T-helper 1 cell treated with Interleukin-12 subunit alpha and Interleukin-12 subunit beta and Interleukin-4 antibody, amounts not matched to agents 30 ng/mL and 1 ng/mL, for 36 hours (primary cell): ENCODE measurements at regions not wholly inside any gene's neighbourhood (a gene's known extent, or its start where the extent isn't known, plus 50 kb on each side); places are given as distances from the start of the nearest gene placed in this dataset.
"Not testable (repeated sequence)": the region's sequence is repeated elsewhere in the genome, so short reads cannot be mapped to it uniquely, and the experiment has no call there.

Experiments
- intact Hi-C: fragments of 100-400 bp; cut with micrococcal nuclease; formaldehyde crosslinking; loops from one replicate; pipeline ENCODE4 v1.15.1; 2024

DNA sequence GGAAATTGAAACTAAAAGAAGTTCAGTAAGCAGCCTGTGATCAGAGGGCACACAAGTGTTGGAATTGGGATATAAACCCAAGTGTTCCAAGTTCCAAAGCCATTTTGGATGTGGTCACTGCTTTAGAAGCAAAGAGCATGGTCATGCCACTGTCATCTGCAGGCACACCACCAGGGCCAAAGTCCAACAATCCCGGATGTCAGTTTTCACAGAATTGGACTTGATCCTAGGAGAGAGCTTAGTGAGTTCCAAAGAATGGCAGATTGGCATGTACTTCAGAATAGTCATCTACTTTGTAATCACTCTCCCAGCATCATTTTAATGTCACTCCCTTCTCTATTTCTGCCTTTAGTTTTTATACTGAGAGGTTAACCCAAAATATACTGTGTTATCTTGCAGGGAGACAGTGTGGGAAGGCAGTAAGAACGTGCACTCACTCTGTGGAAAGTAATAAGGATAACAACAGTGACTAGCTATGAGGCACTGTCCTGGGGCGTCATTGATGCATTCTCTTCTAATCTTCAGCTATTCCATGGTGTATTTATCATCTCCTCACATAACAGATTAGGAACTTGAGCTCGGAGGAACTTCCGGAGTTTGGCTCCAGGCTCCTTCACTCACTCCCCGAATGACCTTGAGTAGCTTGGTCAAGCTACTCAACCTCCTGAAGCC lies 388.0 kb downstream of the ACTL7B start:
- intact Hi-C loops, result loop anchor here (5.0 kb wide), 1 partner anchor 485 kb away; no protein-coding TSS in a partner anchor

DNA sequence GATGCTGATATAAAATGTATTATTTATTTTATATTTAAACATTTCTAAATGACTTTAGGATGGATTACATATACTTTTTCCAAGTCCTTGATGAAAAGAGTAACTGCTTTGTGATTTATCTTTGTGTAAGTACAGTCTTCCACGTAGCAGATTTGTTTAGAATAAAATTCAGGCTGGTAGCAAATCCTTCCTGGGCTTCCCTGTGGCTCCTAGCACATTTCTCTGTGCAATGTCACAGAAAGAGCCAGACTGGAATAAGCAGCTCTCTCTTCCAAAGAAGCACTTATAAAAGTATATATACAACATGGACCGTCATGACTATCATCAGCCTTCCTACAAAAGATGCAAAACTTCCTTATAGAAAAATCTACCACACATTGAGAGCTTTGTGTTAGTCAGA lies 388.6 kb downstream of the ACTL7B start:
- intact Hi-C loops, result loop anchor here (5.0 kb wide), 1 partner anchor 485 kb away; no protein-coding TSS in a partner anchor

DNA sequence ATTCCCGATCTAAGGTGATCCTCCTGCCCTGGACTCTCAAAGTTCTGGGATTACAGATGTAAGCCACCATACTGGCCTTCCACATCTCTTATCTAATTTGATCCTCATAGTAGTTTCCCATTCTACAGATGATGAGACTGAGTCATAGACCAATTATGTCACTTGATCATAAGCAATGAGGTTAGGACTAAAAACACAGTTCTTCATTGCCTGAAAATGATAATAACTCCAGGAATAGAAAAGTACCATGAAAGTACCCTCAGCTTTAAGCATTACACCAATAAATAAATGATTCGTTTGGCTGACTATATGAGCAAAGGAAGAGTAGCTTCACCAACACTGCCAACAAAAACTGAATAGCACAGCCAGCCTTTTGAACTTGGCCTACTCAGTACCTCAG lies 389.5 kb downstream of the ACTL7B start:
- intact Hi-C loops, result loop anchor here (5.0 kb wide), 1 partner anchor 486 kb away; no protein-coding TSS in a partner anchor

DNA sequence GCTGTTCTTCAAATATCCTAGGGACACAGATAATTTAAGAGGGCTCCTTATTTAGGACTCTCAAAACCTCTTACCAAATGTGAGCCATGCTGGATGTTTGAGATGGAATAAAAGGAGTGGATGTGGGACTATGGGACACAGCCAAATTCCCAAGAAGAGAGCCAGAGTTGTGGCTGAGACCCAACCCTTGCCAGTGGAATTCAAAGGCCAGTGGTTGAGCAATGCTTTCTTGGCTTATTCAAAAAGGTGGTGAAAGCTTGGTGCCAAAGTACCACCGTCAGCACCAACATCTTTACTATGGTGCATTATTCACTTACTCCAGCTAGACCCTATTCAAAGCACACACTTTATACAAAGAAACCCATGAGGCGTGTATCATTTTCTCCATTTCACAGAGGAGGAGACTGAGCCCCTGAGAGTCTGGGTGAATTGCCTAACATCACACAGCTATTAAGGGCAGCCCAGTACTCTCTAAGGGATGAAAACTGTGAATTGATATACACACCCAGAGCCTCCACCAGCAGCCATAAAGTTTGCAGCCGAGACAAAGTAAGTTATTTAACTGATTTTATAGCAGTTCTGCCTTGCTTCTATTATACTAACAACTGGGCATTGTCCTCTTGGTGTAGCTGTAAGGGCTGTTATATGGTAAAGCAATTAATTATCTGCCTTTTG lies 391.7 kb downstream of the ACTL7B start:
- intact Hi-C loops, result no loop called here

DNA sequence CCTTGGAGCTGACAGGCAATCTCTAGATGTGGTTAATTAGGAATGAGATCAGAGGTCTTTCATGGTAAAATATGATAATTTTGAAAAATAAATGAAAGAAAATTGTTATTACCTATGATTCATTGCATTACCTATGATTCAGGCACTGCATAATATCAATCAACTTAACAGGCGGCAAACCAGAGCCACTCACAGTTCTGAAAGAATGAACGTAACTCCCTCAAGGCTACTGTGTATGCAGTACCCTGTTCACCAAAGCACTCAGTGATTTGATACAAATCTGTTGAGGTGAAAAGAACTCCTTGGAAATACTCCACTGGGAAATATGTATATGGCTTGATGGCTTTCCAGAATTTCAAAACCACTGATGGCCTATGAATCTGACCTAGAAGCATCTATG lies 398.9 kb downstream of the ACTL7B start:
- intact Hi-C loops, result no loop called here

DNA sequence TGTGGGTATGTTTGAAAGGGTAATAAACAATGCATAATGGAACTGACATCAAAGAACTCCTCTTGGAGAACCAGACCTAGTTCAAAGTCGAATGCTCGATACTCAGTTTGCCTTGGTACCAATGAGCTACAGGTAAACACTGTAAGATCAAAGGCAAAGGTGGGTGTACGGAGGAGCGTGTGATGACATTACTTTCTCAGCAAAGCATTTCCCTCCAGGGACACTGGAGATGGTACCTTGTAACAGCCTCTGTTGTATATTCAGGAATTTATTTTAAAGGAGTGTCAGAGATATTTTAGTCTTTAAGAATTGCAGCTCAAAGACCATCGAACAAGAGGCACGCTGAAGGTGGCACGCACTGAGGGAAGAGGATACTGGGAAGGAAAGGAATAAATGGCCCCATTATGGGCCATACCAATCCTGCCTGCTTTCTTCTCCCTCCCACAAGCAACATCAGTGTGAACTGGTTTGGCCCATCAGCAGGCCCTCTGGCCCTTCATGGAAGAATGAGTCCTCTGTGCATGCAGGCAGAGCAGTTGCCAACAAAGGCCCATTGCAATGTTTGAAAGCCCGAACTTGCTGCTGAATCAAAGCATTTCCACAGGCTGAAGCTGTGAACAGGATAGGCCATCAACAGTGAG lies 410.2 kb downstream of the ACTL7B start:
- intact Hi-C loops, result no loop called here

DNA sequence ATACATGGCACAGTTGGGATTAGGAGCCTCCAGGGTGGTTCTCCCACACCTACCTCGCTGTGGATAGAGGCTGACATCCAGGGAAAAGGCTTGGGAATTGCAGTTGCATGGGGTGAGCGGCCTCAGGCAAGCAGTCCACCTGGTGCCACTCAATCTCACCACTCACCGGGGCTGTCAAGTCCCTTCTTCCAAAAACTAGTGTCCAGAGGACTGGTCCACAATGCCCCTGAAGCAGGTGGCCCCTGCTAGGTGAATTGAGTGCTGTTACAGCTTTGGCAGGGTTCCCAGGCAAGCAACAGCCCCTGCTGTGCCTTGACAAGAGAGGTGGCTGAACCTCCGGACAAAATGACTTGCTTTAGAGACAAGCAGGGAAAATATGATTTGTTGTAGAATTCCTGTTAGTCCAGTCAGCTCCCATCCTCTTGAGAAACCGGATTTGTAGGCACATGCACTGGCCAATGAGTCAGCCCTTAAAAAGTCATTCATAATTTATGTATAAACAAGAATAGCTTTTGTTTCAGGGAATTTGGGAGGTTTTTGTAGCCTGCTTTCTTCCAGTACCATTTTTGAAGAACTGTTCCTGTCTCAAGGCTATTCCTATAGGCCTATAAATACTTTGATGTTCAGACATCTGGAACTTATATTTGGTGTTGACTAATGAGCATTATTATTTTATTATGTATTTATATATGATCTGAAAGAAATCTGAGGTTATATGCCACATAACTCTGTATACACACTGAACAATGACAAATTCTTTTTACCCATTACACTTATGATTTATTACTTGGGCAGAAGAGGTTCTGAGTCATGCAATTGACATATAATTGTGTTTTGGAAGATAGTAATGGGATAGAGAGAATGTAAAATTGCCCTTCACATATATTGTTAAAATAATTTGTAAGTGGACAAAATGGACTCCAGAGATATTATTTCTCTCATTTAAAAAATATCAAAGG lies 411.1 kb downstream of the ACTL7B start:
- intact Hi-C loops, result no loop called here

DNA sequence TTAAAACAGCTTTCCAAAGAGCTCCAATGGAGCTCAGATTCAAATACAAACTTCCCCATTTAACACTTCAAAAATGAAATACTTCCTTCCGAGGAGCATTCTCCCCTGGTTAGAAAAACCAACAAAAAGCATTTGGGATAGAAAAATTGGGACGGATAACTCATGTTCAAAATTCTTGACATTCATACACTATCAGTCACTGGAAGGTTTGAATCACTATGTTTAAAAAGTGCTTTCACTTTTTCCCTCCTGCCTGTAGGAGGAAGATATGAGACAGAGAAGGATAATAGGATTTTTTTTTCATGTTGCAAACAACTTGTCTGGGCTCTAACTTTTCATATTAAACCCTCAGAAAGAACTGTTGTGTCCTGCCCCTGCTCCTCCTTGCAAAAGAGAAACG lies 412.0 kb downstream of the ACTL7B start:
- intact Hi-C loops, result no loop called here

DNA sequence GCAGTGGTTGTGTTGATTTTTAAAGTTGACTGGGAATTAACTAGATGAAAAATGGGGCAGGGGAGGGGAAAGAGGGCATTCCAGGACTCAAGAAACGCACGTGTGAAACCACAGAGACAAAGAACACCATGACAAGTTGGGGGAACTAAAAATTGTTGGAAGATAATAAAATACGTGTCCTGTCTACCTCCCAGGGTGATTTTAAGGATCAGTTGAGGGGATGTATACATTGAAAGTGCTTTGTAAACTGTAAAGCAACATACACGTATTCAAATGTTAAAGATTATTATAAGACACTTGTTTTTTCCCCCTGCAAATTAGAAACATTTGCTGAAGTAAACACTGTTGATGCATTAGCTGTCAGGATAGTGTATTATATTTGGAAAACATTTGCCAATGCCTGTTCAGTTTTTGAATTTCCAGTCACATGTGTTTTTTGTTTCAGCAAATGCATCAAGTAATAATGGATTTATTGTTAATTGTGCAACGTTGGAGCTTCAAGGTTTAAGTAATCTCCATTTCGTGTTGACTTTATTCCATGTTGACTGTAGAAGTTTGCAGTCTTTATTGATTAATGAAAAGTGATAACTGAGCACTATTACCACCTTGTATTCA lies 412.7 kb downstream of the ACTL7B start:
- intact Hi-C loops, result no loop called here

DNA sequence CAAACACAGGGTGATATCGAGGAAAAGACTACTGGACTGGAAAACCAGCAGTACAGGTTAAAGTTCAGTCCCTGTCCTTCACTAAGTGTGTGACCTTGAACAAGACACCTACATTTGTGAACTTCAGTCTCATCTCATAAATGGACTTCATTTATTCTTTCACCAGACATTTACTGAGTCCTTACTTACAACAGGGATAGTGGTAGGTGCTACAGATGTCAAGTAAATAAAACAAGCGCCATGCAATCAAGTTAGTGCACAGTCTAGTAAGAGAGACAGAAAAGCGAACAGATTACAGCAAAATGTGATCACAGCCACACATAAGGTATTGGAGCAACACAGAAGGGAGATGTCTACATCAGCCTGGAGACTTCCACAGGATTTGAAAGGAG lies 413.2 kb downstream of the ACTL7B start:
- intact Hi-C loops, result no loop called here

DNA sequence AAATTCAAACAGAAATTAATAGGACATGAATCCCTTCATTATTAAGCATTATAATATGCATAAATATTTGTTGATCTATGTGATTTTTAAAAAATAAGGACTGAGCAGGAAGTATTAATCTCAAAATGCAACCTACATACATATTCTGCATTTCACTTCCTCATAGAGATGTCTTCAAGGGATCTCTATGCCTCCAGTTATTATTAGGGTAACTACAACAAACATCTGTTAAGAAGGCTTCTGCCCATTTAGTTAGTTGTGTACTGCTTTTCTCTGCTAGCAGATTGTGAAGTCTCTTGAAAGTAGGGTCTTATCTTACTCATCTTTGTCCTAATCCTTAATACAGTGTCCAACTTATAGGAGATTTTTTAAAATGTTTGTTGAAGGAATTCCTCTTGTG lies 414.1 kb downstream of the ACTL7B start:
- intact Hi-C loops, result no loop called here

DNA sequence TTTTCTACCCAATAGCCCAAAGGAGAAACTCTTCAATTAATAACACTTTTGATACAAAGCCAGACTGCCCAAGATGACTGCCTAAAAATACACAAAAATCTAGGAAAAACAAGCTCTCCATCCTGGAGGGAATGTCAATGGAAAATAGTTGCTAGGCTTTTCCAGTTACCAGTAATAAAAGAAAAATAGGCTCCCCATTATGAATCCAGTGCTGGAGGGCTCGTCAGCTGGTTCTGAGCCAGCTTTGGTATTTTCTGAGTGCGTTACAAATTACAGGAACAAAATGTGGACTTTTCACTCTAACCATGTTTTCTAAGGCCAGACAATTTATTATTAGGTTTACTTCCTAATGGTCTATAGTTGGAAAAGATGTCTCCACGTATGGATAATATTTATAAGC lies 414.5 kb downstream of the ACTL7B start:
- intact Hi-C loops, result no loop called here

DNA sequence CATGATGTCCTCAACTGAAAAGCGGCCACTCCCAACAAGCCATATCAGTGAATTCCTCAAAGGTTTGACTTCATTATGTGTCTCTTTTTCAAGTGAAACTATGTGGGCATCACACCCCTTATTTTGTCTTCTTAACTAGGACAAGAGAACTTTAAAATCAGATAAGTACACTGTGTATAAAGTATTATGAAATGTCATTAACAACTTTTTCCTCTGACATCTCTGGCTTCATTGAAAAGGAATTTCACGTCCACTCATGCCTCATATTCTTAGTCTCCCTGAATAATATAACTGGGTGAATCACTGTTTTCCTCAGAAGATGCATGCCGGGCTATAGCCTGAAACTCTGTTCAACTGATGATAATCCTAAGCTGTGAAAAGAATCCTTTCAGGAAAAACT lies 415.8 kb downstream of the ACTL7B start:
- intact Hi-C loops, result no loop called here

DNA sequence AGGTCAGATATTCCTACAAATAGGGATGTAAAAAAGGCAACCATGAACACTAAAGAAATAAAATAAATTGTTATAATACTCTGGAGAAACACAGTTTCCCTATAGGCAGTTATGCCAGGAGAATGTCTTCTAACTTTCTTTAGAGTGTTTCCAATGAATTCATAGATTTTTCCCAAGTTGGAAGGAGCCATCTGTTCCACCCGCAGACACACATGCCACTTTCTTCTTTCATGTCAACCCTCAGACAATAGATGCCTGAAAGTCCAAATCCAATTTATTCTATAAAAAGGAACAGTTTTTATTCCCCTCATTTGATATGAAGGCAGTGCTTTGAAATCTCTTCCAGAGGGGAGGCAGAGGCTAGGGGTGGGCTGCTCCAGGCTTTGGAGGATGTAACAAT lies 418.1 kb downstream of the ACTL7B start:
- intact Hi-C loops, result no loop called here

DNA sequence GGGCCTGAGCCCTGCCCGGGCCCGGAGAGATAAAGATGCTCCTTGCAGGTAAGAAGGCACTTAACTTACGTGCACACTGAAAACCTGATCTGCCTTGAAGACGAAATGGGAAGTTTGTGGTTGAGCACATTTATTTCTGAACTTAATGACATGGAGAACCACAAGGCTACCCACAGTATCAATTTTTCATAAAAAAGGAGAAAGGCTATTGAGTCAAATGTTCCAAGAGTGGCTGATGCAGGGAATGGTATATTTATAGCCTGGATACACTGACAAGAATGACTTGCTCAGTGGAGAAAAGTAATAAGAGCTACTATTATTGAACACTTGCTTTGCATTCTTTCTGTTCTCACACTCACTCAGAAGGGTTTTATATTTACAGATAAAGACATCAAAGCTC lies 419.3 kb downstream of the ACTL7B start:
- intact Hi-C loops, result no loop called here

DNA sequence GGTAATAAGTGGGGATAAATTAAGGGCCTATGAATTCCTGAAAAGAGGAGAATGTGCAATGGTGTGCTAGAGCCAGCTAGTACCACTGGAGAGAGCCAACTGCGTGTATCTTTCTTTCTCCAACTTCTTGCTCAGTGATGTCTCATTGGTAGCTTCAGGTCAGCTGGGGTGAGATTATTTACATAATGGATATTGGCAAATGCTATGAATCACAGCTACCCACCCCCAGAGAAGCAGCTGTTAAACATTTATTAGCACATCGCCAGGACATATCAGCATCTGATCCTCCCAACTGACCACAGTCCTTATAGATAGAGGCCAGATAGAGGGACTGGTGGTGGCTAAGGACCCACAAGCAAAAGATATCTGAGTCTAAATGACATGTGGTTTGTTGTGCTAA lies 421.3 kb downstream of the ACTL7B start:
- intact Hi-C loops, result no loop called here

DNA sequence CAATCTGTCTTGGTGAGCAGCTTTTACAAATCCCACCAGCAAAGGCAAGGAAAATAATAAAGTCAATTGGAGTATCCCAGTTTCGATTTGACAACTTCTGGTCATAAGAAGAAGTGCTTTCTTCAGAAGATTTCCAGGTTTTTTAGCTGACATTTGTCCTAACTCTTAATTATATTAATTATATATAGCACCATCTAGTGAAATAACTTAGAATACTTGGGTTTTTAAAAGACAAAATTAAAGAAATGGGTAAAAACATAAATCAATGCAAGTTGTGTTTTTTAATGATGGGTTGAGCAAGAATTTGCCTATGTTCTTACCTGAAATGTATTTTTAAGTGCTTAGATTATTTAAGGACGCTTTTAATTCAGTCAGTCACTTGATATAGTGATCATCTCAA lies 421.8 kb downstream of the ACTL7B start:
- intact Hi-C loops, result no loop called here

DNA sequence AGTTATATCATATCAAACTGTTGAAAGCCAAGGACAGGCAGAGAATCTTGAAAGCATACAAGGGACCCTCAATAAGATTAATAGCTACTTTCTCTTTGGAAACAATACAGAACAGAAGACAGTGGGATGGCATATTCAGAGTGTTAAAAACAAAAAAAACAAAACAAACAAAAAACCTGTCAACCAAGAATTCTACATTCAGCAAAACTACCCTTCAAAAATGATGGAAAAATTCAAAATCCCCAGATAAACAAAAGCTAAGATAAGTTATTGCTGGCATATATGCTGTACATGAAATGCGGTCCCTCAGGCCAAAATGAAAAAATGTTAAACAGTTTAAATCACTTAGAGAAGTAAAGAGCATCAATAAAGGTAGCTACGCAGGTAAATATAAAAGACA lies 425.1 kb downstream of the ACTL7B start:
- intact Hi-C loops, result no loop called here

DNA sequence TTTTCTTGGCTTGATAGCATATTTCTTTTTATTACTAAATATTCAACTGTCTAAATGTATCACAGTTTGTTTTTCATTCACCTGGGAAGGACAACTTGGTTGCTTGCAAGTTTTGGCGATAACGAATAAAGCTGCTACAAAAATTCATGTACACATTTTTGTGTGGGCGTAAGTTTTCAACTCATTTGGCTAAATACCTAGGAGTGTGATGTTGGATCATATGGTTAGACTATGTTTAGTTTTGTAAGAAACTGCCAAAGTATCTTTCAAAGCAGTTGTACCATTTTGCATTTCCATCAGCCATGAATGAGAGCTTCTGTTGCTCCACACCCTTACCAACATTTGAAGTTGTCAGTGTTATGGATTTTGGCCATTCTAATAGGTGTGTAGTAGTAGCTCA lies 428.0 kb downstream of the ACTL7B start:
- intact Hi-C loops, result no loop called here

DNA sequence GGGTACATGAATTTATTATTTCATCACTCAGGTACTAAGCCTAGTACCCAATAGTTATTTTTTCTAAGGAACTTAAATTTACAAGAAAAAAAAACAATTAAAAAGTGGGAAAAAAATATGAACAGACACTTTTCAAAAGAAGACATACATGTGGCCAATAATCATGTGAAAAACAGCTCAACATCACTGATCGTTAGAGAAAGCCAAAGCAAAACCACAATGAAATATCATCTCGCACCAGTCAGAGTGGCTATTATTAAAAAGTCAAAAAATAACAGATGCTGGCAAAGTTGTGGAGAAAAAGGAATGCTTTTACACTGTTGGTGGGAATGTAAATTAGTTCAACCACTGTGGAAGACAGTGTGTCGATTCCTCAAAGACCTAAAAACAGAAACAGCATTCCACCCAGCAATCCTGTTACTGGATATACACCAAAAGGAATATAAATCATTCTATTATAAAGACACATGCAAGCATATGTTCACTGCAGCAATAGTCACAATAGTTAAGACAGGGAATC lies 429.3 kb downstream of the ACTL7B start:
- intact Hi-C loops, result not testable (repeated sequence)

DNA sequence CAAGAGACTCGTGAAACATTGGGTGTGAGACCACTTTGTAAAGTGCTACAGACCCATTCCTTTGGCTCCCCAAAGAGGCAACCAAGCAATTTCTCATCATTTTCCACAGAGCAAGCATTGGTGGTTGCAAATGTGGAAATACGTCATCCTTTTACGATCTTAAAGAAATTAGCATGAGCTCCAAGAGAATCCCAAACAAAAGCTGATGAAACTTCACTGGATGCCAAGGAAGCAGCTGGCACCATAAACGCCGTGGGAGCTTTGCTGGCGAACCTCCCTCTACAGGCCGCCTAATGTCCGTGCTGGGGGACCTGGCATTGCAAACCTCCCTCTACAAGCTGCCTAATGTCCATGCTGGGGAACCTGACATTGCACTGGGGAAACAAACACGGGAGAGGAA lies 432.4 kb downstream of the ACTL7B start:
- intact Hi-C loops, result no loop called here
